ENCODE measurements at regions not wholly inside any gene's neighbourhood (a gene's known extent, or its start where the extent isn't known, plus 50 kb on each side); places are given as distances from the start of the nearest gene placed in this dataset.

DNA sequence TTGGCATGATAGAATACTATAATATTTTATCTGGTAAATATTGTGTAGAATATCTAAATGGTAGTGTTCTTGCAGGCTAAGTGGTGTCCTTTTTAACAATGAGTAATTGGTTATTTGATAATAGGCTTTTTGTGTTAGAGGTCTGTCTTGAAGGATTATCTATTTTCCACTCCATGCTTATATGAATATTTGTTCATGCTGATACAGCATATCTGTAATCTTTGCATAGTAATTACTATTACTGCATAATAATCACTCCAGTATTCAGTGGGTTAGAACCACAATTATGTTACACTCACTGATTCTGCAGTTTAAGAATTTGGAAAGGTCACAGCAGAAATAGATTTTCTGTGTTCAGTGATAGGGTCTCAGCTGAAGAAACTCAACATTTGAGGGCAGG lies 1229.9 kb downstream of the MAT2B start:
- in situ Hi-C loops (cut with MboI) (no loop called here), intact Hi-C loops (cut with micrococcal nuclease; ENCODE audit: unreplicated experiment) (no loop called here)
- no peak for ATAC-seq
- Histone ChIP-seq H3K27me3 (replicated peaks in 1 of 2; ENCODE audit: control insufficient read depth in 2 of 2, insufficient read depth in 2 of 2, low read length in 1 of 2) (no peaks in the 10 kb centered on the region), H3K9me3 (replicated peaks; ENCODE audit: control insufficient read depth, insufficient read depth, low read length) (no peaks in the 10 kb centered on the region), H3K4me2 (ENCODE audit: control insufficient read depth, insufficient read depth) (no peak overlapping the region), H3K9ac (ENCODE audit: control insufficient read depth, insufficient read depth, low read length) (no peak overlapping the region), H3K4me3 (no peak overlapping the region), H3K36me3 (ENCODE audit: control insufficient read depth in 2 of 2, insufficient read depth in 2 of 2, low read length in 1 of 2) (no peaks in the 10 kb centered on the region), H3K4me1 (ENCODE audit: control insufficient read depth, insufficient read depth, low read length) (no peaks in the 10 kb centered on the region), H3K79me2 (ENCODE audit: control insufficient read depth, insufficient read depth, low read length) (no peaks in the 10 kb centered on the region), H2AFZ (ENCODE audit: control insufficient read depth, low read depth, low read length) (no peak overlapping the region), H3K27ac (ENCODE audit: control insufficient read depth, insufficient read depth) (no peak overlapping the region), H4K20me1 (ENCODE audit: control insufficient read depth, insufficient read depth) (no peaks in the 10 kb centered on the region)
- SMC1A ChIA-PET (ENCODE audit: uncharacterized antibody, unreplicated experiment) = no interaction called here
- no peak for FAIRE-seq
- RAD21 ChIA-PET (ENCODE audit: unreplicated experiment) = no interaction called here
- DNase-seq (ENCODE audit: low read depth, low spot score) = no peak
- CTCF ChIA-PET = no interaction called here
- no TSS peak for BruUV-seq (replicated peaks)
- TF ChIP-seq NFYA (IDR thresholded peaks at IDR 0.05; ENCODE audit: borderline replicate concordance, low read depth, low read length) = no peak
- no peak for TF ChIP-seq FOS (IDR thresholded peaks at IDR 0.05; ENCODE audit: borderline replicate concordance, extremely low read depth, insufficient read length)
- no peak for TF ChIP-seq MYB (IDR thresholded peaks at IDR 0.05; ENCODE audit: borderline replicate concordance, low read depth, low read length)
- no peak for TF ChIP-seq BHLHE40 (IDR thresholded peaks at IDR 0.05; ENCODE audit: borderline replicate concordance in 1 of 2, low read depth in 2 of 2, low read length in 1 of 2)
- no peak for TF ChIP-seq PBX3 (IDR thresholded peaks at IDR 0.05; ENCODE audit: insufficient replicate concordance, low read depth, low read length)
- TF ChIP-seq SMARCA5 (IDR thresholded peaks at IDR 0.05) = no peak
- TF ChIP-seq STAT1 (conservative IDR thresholded peaks at IDR 0.05) = no peak
- TF ChIP-seq SUZ12 (IDR thresholded peaks at IDR 0.05; ENCODE audit: unreplicated experiment) = no peak
- no peak for TF ChIP-seq RFX5 (IDR thresholded peaks at IDR 0.05; ENCODE audit: low read depth, low read length)
- no peak for TF ChIP-seq SREBF2 (IDR thresholded peaks at IDR 0.05; ENCODE audit: low read length)
- TF ChIP-seq ATF2 (IDR thresholded peaks at IDR 0.05; ENCODE audit: low read length) = no peak
- TF ChIP-seq CREM (IDR thresholded peaks at IDR 0.05; ENCODE audit: low read depth) = no peak
- no peak for TF ChIP-seq NFYB (IDR thresholded peaks at IDR 0.05; ENCODE audit: insufficient read depth, low read depth, low read length)
- no peak for TF ChIP-seq HDAC2 (IDR thresholded peaks at IDR 0.05)
- no peak for TF ChIP-seq ESRRA (IDR thresholded peaks at IDR 0.05; ENCODE audit: low read length)
- no peak for TF ChIP-seq NKRF (conservative IDR thresholded peaks at IDR 0.05)
- no peak for TF ChIP-seq CHD2 (IDR thresholded peaks at IDR 0.05; ENCODE audit: borderline replicate concordance, low read depth, low read length)
- TF ChIP-seq HDGF (IDR thresholded peaks at IDR 0.05) = no peak
- no peak for TF ChIP-seq ZBTB40 (IDR thresholded peaks at IDR 0.05; ENCODE audit: borderline replicate concordance)
- POLR2A ChIA-PET = no interaction called here

Measured in GM12878 (cell line).